Lower lobe of right lung (tissue), 2 donors: ENCODE measurements at regions not wholly inside any gene's neighbourhood (a gene's known extent, or its start where the extent isn't known, plus 50 kb on each side); places are given as distances from the start of the nearest gene placed in this dataset.

Experiments used
- ATAC-seq, 2 donors: fragments of 200-7000 bp; cut with Tn5 transposase; one replicate each; pipeline ENCODE4 v1.9.1; 2020 to 2022; ENCODE audit warnings: mild to moderate bottlenecking in 2 of 2, moderate library complexity in 2 of 2
- DNase-seq: peaks from one replicate; pipeline ENCODE4 v3.0.0-alpha.2; 2020
- H3K27ac ChIP-seq: fragments of 200-600 bp; one replicate; pipeline ENCODE4 v1.8.0; 2022
- H3K27me3 ChIP-seq: fragments of 200-600 bp; one replicate; pipeline ENCODE4 v1.8.0; 2022; ENCODE audit warnings: low read depth
- H3K36me3 ChIP-seq: fragments of 200-600 bp; one replicate; pipeline ENCODE4 v1.8.0; 2022; ENCODE audit warnings: mild to moderate bottlenecking
- H3K4me1 ChIP-seq: fragments of 200-600 bp; one replicate; pipeline ENCODE4 v1.8.0; 2022
- H3K4me3 ChIP-seq: fragments of 200-600 bp; one replicate; pipeline ENCODE4 v1.8.0; 2022; ENCODE audit warnings: mild to moderate bottlenecking
- H3K9me3 ChIP-seq: fragments of 200-600 bp; one replicate; pipeline ENCODE4 v1.8.0; 2022
- intact Hi-C: fragments of 100-400 bp; cut with DNase I; formaldehyde crosslinking; loops from one replicate; pipeline ENCODE4 v1.11.0; 2022
- TF ChIP-seq, protein P1 (sequence below): fragments of 200-600 bp; IDR thresholded peaks from one replicate; pipeline ENCODE4 v1.8.0; 2022; ENCODE audit warnings: antibody characterized with exemption, mild to moderate bottlenecking
- donor health status: DM: no; HTN: yes; CAD: no; lungs with severe emphysema.

DNA sequence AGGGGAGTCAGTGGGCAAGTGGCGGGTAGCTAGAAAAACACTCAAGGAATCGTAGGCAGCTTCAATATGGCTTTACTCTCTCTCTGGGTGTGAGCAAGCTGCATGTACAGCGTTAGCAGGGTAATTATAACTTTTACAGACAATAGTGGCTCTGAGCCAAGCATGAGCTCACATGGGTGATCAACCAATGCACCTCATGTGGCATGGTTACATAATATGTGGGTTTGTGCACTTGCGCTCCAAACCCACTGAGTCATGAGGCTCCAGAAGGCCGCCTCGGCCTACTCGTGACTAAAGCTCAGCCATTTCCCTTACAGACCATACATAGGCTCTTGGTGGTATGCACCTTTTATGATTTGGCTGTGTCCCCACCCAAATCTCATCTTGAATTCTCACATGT lies 78.4 kb upstream of the FBXL4 start:
- no peaks in the 10 kb centered on the region for H3K4me1 ChIP-seq
- no peak for DNase-seq
- intact Hi-C loops: no loop called here

DNA sequence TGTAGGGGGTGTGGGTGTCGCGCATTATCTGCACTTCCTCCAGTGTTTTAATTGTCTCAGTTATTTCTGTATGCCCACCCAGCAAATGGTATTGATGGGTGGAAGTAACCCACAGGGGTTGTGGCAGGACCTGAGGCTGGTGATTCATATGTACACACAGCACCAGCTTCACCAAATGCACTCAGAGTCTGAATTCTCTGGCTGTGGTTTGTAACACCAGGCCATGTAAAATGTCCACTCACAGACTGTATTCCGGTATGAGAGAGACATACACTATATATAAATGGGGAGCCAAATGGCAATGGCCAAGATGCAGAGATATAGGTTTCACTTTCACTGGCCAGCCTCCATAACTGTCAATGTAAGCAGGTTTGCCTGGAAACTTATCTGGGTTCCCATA lies 76.3 kb upstream of the FBXL4 start:
- no peaks in the 10 kb centered on the region for H3K9me3 ChIP-seq
- H3K36me3 ChIP-seq: no peaks in the 10 kb centered on the region
- ATAC-seq (no peak), DNase-seq (no peak)
- H3K4me1 ChIP-seq: no peaks in the 10 kb centered on the region
- H3K4me3 ChIP-seq: no peak overlapping the region
- intact Hi-C loops: no loop called here
- no peak overlapping the region for H3K27ac ChIP-seq
- TF ChIP-seq, protein P1, sequence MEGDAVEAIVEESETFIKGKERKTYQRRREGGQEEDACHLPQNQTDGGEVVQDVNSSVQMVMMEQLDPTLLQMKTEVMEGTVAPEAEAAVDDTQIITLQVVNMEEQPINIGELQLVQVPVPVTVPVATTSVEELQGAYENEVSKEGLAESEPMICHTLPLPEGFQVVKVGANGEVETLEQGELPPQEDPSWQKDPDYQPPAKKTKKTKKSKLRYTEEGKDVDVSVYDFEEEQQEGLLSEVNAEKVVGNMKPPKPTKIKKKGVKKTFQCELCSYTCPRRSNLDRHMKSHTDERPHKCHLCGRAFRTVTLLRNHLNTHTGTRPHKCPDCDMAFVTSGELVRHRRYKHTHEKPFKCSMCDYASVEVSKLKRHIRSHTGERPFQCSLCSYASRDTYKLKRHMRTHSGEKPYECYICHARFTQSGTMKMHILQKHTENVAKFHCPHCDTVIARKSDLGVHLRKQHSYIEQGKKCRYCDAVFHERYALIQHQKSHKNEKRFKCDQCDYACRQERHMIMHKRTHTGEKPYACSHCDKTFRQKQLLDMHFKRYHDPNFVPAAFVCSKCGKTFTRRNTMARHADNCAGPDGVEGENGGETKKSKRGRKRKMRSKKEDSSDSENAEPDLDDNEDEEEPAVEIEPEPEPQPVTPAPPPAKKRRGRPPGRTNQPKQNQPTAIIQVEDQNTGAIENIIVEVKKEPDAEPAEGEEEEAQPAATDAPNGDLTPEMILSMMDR: no peak
- no peaks in the 10 kb centered on the region for H3K27me3 ChIP-seq

More for the DNA sequence above, 78.4 kb upstream of the FBXL4 start:
- Histone ChIP-seq H3K27ac (no peak overlapping the region), H3K4me3 (no peak overlapping the region), H3K9me3 (no peaks in the 10 kb centered on the region), H3K27me3 (no peaks in the 10 kb centered on the region), H3K36me3 (no peaks in the 10 kb centered on the region)
- TF ChIP-seq, protein P1: no peak
- ATAC-seq: no peak

DNA sequence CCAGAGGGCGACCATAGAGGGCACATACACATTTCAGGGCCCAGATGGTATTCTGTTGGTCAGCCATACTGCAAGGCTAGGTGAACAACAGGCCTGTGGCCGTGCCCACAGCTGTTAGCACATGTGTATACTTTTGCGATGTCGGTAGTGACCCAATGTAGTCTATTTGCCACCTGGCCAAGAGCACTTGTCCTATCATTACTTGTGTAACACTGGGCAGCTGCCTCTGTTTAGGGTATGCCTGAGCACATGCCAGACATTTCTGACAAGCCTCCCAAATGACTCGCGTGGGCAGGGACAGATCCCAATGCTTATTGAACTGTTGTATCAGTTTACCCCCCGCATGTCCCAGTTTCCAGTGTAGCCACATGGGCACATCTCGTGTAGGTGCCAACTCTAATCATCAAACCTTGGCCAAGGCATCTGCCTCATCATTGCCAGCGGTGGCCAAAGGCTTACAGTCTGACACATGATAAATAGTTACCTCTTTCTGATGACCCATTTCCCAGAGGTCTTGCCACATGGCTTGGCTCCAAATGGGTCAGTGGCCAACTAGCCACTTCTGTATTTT lies 74.4 kb upstream of the FBXL4 start:
- no peaks in the 10 kb centered on the region for H3K27me3 ChIP-seq
- no peak for ATAC-seq
- no peaks in the 10 kb centered on the region for H3K36me3 ChIP-seq
- TF ChIP-seq, protein P1: no peak
- H3K4me3 ChIP-seq: no peak overlapping the region
- H3K27ac ChIP-seq: no peak overlapping the region
- no peaks in the 10 kb centered on the region for H3K9me3 ChIP-seq
- intact Hi-C loops: no loop called here
- H3K4me1 ChIP-seq: no peaks in the 10 kb centered on the region
- no peak for DNase-seq

DNA sequence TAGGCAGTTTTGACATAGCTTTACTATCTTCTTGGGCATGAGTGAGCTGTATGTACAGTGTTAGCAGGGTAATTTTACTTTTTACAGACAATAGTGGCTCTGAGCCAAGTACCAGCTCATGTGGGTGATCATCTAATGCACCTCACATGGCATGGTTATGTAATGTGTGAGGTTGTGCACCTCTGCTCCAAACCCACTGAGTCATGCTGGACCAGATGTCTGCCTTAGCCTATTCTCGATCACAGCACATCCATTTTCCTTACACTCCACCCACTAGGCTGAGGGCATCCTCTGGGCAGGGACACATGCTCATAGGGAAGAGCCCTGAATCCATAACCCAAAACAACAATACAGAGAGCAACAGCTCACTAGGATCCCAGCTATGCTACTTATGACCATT lies 71.6 kb upstream of the FBXL4 start:
- DNase-seq (no peak), ATAC-seq (no peak)
- Histone ChIP-seq H3K4me1 (no peaks in the 10 kb centered on the region), H3K9me3 (no peaks in the 10 kb centered on the region), H3K27ac (no peak overlapping the region), H3K27me3 (no peaks in the 10 kb centered on the region), H3K4me3 (no peak overlapping the region), H3K36me3 (no peaks in the 10 kb centered on the region)
- intact Hi-C loops: no loop called here
- TF ChIP-seq, protein P1: no peak

DNA sequence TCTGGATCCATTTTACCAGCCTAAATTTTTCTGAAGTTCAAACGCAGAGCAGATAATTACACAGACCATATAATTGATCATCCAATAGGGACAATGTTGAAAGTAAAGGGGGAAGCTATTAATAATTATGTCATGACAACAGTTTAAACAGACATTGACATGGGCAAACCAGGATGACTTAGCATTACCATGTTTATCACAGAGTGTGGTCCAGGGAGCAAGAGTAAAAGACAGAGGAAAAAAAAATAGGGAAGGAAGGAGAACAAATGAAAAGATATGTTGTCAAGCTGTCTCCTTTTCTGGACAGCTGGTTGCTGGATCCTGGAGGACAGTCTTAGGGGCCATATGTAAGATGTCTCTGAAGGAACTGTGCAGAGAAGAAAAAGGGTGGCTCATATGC lies 69.4 kb upstream of the FBXL4 start:
- Histone ChIP-seq H3K4me1 (no peaks in the 10 kb centered on the region), H3K27me3 (no peaks in the 10 kb centered on the region), H3K36me3 (no peaks in the 10 kb centered on the region), H3K9me3 (no peaks in the 10 kb centered on the region), H3K27ac (no peak overlapping the region), H3K4me3 (no peak overlapping the region)
- intact Hi-C loops: no loop called here
- DNase-seq (no peak), ATAC-seq (no peak)
- TF ChIP-seq, protein P1: no peak

DNA sequence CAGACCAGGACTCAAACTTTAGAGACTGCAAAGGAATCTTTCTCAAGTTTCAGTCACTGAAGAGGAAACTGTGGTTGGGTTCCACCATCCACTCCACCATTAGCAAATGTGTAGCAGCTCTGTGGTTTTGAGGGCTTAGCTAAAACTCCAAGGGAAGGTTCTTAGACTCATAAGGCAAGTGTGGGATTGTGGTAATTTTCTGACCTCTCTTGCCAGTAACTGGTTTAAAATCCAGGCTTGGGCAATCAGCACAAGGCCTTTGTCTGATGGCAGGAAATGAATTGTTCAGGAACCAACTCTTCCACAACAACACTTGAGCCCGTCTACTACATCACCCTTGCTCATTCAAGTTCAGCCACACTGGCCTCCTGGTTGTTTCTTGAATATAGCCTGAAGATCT lies 68.6 kb upstream of the FBXL4 start:
- no peaks in the 10 kb centered on the region for H3K27me3 ChIP-seq
- intact Hi-C loops: no loop called here
- H3K4me1 ChIP-seq: no peaks in the 10 kb centered on the region
- H3K36me3 ChIP-seq: no peaks in the 10 kb centered on the region
- ATAC-seq (no peak), DNase-seq (no peak)
- H3K27ac ChIP-seq: no peak overlapping the region
- no peaks in the 10 kb centered on the region for H3K9me3 ChIP-seq
- TF ChIP-seq, protein P1: no peak
- no peak overlapping the region for H3K4me3 ChIP-seq
